HG03469 (cell line): ENCODE measurements at regions not wholly inside any gene's neighbourhood (a gene's known extent, or its start where the extent isn't known, plus 50 kb on each side); places are given as distances from the start of the nearest gene placed in this dataset.

Experiments
- ATAC-seq: cut with Tn5 transposase; IDR thresholded peaks from one replicate; pipeline ENCODE4 v1.9.1; 2021; ENCODE audit warnings: mild to moderate bottlenecking, moderate library complexity, moderate number of reproducible peaks; ENCODE audit not compliant: unreplicated experiment

- no peak for ATAC-seq
These were observed 313.1 kb downstream of the C11orf87 start for GRCh38 chr11:109735128-109735527.

- no peak for ATAC-seq
These were observed 317.4 kb downstream of the C11orf87 start for GRCh38 chr11:109739379-109739778.

DNA sequence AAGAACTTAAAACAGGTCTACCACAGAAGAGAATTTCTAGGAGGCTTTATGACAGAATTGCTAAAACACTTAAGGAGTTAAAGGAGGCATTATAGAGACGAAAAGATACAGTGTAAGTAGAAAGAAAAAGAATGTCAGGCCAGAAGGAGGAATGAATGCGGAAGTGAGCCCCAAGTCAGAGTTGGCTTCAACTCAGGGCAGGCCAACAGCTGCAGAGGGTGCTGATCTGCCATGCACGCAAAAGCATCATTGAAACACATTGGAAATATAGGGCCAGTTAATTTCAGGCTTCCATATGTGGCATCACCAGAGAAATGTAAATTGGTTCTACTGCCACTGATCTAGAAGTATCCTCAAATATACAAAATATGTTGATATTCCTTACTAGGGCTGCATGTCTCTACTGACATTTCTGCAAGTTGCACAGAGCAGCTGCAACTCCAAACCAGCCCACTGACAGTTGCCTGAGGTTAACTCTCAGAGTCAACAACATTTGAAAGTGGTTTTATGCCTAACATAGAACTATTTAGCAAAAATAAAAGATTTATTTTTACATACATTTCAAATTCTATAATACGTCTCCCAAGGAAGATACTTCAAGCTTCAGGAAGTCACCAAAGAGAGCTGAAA lies 324.1 kb downstream of the C11orf87 start:
- ATAC-seq, result no peak

- peak; percentile 47 for ATAC-seq
These were observed 325.8 kb downstream of the C11orf87 start for GRCh38 chr11:109747839-109748238.

GRCh38 chr11:109749476-109749875 lies 327.5 kb downstream of the C11orf87 start:
- ATAC-seq, result no peak

- no peak for ATAC-seq
These were observed 329.0 kb downstream of the C11orf87 start for GRCh38 chr11:109750964-109751363.

- ATAC-seq, result no peak
These were observed 330.3 kb downstream of the C11orf87 start for GRCh38 chr11:109752212-109752825.

DNA sequence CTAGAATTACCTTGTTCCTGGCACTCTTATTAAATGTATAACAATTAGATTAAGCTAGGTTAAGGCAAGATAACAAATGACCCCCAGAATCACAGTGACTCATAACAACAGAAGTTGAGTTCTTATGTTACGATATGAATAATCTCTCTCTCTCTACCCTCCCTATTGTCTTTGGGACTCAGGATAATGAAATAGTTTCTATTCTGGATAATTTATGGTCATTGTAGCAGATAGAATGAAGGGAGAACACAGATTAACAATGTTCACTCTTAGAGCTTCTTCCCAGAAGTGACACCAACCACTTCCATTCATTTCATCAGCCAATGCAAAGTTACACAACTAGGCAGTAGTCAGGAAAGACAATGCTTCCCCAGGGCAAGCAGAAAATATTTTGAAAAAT lies 334.5 kb downstream of the C11orf87 start:
- ATAC-seq, result no peak

GRCh38 chr11:109756951-109757350 lies 335.0 kb downstream of the C11orf87 start:
- ATAC-seq, result no peak

- ATAC-seq, result no peak
These were observed 330.6 kb upstream of the ZC3H12C start for GRCh38 chr11:109762546-109762945.

- no peak for ATAC-seq
These were observed 327.4 kb upstream of the ZC3H12C start for GRCh38 chr11:109765709-109766311.

DNA sequence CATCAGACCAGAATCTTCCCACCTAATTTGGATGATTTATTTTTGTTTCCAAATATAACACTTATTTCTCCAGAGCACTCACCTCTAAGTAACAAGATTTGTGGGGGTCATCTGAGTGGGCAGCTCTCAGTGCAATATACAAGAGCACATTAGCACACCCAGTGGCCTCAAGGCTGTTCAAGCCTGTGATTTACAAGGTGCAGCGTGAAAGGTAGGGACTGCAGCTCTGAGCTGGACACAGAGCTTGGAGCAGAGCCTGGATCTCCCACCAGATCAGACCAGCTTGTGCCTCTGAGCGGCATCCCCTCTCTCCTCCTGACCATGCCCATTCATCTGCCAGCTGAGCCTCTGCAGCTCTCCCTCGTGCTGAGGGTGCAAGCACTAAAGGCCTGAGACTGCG lies 323.3 kb upstream of the ZC3H12C start:
- ATAC-seq, result no peak

- no peak for ATAC-seq
These were observed 322.9 kb upstream of the ZC3H12C start for GRCh38 chr11:109770323-109770722.

DNA sequence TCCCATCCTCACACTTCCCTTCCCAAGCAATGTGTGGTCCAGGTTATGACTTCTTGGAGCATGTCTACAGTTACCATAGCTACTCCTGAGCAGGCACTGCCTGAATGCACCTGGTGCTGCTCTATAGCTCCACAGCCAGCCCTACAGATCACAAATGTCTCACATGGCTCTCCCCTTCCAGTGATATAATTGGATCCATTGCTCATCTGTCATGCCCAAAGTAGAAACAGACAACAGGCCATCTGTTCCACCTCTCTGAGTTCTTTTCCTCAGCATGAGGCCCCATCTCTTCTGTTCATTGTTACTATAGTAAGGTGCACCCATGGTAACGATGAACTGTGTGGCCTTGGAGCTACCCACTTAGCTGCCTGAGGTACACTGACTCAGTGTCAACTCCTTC lies 320.3 kb upstream of the ZC3H12C start:
- no peak for ATAC-seq

DNA sequence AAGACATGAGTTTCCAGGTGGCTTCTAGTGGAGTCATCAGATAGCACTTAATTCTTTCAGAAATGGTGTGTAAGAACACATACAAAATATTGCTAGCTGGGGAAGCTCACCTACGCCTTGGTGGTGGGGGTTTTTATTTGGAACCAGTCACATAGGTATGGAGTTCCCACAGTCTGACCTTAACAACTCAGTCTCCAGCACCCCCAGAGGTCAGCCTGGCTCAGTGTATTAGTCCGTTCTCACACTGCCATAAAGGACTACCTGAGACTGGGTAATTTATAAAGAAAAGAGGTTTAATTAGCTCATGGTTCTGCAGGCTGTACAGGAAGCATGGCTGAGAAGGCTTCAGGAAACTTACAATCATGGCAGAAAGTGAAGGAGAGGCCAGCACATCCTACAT lies 317.5 kb upstream of the ZC3H12C start:
- ATAC-seq, result no peak

GRCh38 chr11:109783014-109783413 lies 310.2 kb upstream of the ZC3H12C start:
- no peak for ATAC-seq

- peak; percentile 93 for ATAC-seq
These were observed 309.4 kb upstream of the ZC3H12C start for GRCh38 chr11:109783840-109784239.

DNA sequence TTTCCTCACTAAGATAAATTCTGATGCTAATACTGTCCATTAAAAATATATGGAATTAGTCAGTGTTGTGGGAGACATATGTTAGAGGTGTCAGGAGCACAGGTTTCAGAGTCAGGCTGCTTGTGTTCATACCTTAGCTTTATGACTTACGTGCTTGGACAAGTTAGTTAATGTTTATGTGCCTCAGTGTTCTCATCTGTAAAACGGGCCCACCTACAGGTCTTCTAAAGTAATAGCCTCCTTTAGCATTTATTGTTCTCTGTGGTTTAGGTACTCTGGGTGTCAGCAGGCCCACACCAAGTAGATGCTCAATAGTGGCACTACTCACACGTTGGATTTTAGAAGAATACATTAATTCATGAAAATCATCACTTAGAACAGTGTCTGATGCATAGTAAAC lies 308.7 kb upstream of the ZC3H12C start:
- no peak for ATAC-seq

GRCh38 chr11:109785198-109785597 lies 308.0 kb upstream of the ZC3H12C start:
- ATAC-seq, result no peak

- no peak for ATAC-seq
These were observed 307.5 kb upstream of the ZC3H12C start for GRCh38 chr11:109785714-109786113.

- ATAC-seq, result no peak
These were observed 304.2 kb upstream of the ZC3H12C start for GRCh38 chr11:109788948-109789490.

- ATAC-seq, result no peak
These were observed 303.3 kb upstream of the ZC3H12C start for GRCh38 chr11:109789901-109790300.
